DND-41 (cell line): ENCODE measurements at regions not wholly inside any gene's neighbourhood (a gene's known extent, or its start where the extent isn't known, plus 50 kb on each side); places are given as distances from the start of the nearest gene placed in this dataset.

Experiments used
- CTCF ChIP-seq: IDR thresholded peaks from 2 replicates; pipeline ENCODE4 v1.5.1; 2012; ENCODE audit warnings: borderline replicate concordance, low read length, moderate library complexity, mild to moderate bottlenecking; ENCODE audit not compliant: poor library complexity, severe bottlenecking; ENCODE audit errors: extremely low read depth
- EZH2 ChIP-seq: IDR thresholded peaks from 3 replicates; pipeline ENCODE4 v1.6.1; 2012; ENCODE audit warnings: borderline replicate concordance, low read depth, mild to moderate bottlenecking, moderate library complexity, low read length, inconsistent platforms; ENCODE audit not compliant: severe bottlenecking

- TF ChIP-seq CTCF (no peak), EZH2 (no peak)
Observed at GRCh38 chr12:82300611-82301010, 57.6 kb downstream of the CCDC59 start.
